Left ventricle myocardium inferior (tissue), 1 donor: ENCODE measurements at regions not wholly inside any gene's neighbourhood (a gene's known extent, or its start where the extent isn't known, plus 50 kb on each side); places are given as distances from the start of the nearest gene placed in this dataset.
"Not testable (repeated sequence)": the region's sequence is repeated elsewhere in the genome, so short reads cannot be mapped to it uniquely, and the experiment has no call there.

ENCODE experiments used
- DNase-seq: peaks from one replicate; pipeline ENCODE4 v3.0.0-alpha.2; 2020
- H3K27ac ChIP-seq: fragments of 200-600 bp; replicated peaks from 2 replicates; pipeline ENCODE4 v1.8.0; 2021
- H3K27me3 ChIP-seq: fragments of 200-600 bp; 2 replicates; pipeline ENCODE4 v1.8.0; 2021; ENCODE audit warnings: low read depth
- H3K36me3 ChIP-seq: fragments of 200-600 bp; 2 replicates; pipeline ENCODE4 v1.8.0; 2021
- H3K4me1 ChIP-seq: fragments of 200-600 bp; 2 replicates; pipeline ENCODE4 v1.8.0; 2021
- H3K4me3 ChIP-seq: fragments of 200-600 bp; 2 replicates; pipeline ENCODE4 v1.8.0; 2021; ENCODE audit warnings: mild to moderate bottlenecking, moderate library complexity
- H3K9me3 ChIP-seq: fragments of 200-600 bp; replicated peaks from 2 replicates; pipeline ENCODE4 v1.8.0; 2021
- CTCF ChIP-seq: fragments of 200-600 bp; IDR thresholded peaks from 2 replicates; pipeline ENCODE4 v1.8.0; 2021; ENCODE audit warnings: antibody characterized with exemption, mild to moderate bottlenecking, borderline replicate concordance
- intact Hi-C: fragments of 100-400 bp; cut with micrococcal nuclease; formaldehyde crosslinking; loops from one replicate; pipeline ENCODE4 v1.11.0; 2022
- donor health status: DM: no; HTN: yes; CAD: no; lungs with severe emphysema.

GRCh38 chr14:40340708-40341107 is 908.5 kb upstream of the FBXO33 start:
- H3K27me3 ChIP-seq, result no peaks in the 10 kb centered on the region
- no peaks in the 10 kb centered on the region for H3K9me3 ChIP-seq
- H3K4me3 ChIP-seq, result no peak overlapping the region
- DNase-seq, result no peak
- no peak for TF ChIP-seq CTCF
- intact Hi-C loops, result no loop called here
- H3K27ac ChIP-seq, result no peak overlapping the region
- no peaks in the 10 kb centered on the region for H3K4me1 ChIP-seq
- no peaks in the 10 kb centered on the region for H3K36me3 ChIP-seq

- H3K27ac ChIP-seq, result no peak overlapping the region
- H3K9me3 ChIP-seq, result peaks cover 20% of the 10 kb centered on the region
- intact Hi-C loops, result no loop called here
- DNase-seq, result no peak
- no peak for TF ChIP-seq CTCF
- no peak overlapping the region for H3K4me3 ChIP-seq
- no peaks in the 10 kb centered on the region for H3K36me3 ChIP-seq
- H3K27me3 ChIP-seq, result no peaks in the 10 kb centered on the region
- no peaks in the 10 kb centered on the region for H3K4me1 ChIP-seq
Observed at GRCh38 chr14:40336846-40337245, 904.6 kb upstream of the FBXO33 start.

GRCh38 chr14:40326519-40326918 is 894.3 kb upstream of the FBXO33 start:
- intact Hi-C loops, DNase-seq, H3K4me3 ChIP-seq, H3K36me3 ChIP-seq, H3K27me3 ChIP-seq, H3K27ac ChIP-seq, H3K4me1 ChIP-seq: not testable (repeated sequence)
- H3K9me3 ChIP-seq, result peaks cover 17% of the 10 kb centered on the region

- H3K4me1 ChIP-seq, result no peaks in the 10 kb centered on the region
- no peaks in the 10 kb centered on the region for H3K36me3 ChIP-seq
- H3K9me3 ChIP-seq, result peaks cover 20% of the 10 kb centered on the region
- H3K4me3 ChIP-seq, result no peak overlapping the region
- no peak for TF ChIP-seq CTCF
- no peak for DNase-seq
- intact Hi-C loops, result no loop called here
- no peaks in the 10 kb centered on the region for H3K27me3 ChIP-seq
- H3K27ac ChIP-seq, result no peak overlapping the region
Observed at GRCh38 chr14:40318211-40318719, 886.0 kb upstream of the FBXO33 start.

GRCh38 chr14:40317690-40318089 is 885.5 kb upstream of the FBXO33 start:
- TF ChIP-seq CTCF, result no peak
- H3K4me3 ChIP-seq, result no peak overlapping the region
- H3K27ac ChIP-seq, result no peak overlapping the region
- intact Hi-C loops, result no loop called here
- no peaks in the 10 kb centered on the region for H3K36me3 ChIP-seq
- H3K27me3 ChIP-seq, result no peaks in the 10 kb centered on the region
- no peak for DNase-seq
- peaks cover 20% of the 10 kb centered on the region for H3K9me3 ChIP-seq
- no peaks in the 10 kb centered on the region for H3K4me1 ChIP-seq

GRCh38 chr14:40312296-40312695 is 880.1 kb upstream of the FBXO33 start:
- H3K9me3 ChIP-seq, result no peaks in the 10 kb centered on the region
- intact Hi-C loops, result no loop called here
- H3K4me1 ChIP-seq, result no peaks in the 10 kb centered on the region
- DNase-seq, result no peak
- H3K4me3 ChIP-seq, result no peak overlapping the region
- no peaks in the 10 kb centered on the region for H3K27me3 ChIP-seq
- H3K36me3 ChIP-seq, result no peaks in the 10 kb centered on the region
- TF ChIP-seq CTCF, result no peak
- no peak overlapping the region for H3K27ac ChIP-seq
